Cardiac septum (tissue), 1 donor: ENCODE measurements at regions not wholly inside any gene's neighbourhood (a gene's known extent, or its start where the extent isn't known, plus 50 kb on each side); places are given as distances from the start of the nearest gene placed in this dataset.
"Not testable (repeated sequence)": the region's sequence is repeated elsewhere in the genome, so short reads cannot be mapped to it uniquely, and the experiment has no call there.

ENCODE experiments used
- DNase-seq: peaks from one replicate; pipeline ENCODE4 v3.0.0-alpha.2; 2020; ENCODE audit warnings: low spot score
- intact Hi-C: fragments of 100-400 bp; cut with DNase I; formaldehyde crosslinking; loops from one replicate; pipeline ENCODE4 v1.14.0; 2022
- donor health status: DM: no; HTN: no; CAD: no.

DNA sequence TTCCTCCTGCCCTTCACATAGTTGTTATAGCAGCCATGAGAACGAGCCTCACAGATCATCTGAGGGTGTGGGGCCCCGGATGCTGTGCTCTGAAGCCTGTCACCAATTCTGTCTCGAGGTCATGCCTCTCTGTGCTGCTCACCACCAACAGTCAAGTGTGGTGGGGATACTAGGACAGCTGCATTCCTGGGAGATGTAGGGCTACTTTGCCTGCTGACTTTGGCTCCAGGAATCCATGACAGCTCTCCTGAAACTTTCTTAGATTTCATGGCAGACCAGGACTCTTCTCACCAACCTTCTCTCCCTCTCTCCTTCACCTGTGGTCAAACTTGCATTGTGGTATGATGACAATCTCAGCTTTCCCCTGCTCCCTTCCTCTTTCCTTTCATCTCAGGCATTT, 395.9 kb downstream of the PSAT1 start:
- no peak for DNase-seq
- intact Hi-C loops, result no loop called here

DNA sequence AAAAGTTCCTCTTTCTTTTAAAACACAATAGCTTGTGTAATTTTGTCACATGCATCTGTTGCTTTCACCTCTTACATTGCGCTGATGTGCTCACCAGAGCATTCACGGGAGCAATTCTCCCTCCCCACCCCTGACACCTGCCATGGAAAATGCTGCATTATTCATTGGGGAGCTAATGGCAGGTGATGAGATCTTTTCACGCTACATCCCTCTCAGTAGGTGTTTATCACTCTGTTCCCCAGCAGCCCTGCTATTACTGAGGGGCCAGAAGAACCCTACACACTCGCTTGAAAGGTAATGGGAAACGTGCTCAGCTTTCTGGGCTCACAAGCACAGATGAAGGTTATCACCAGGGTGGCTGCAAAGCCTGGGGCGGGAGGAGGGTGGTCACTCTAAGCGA, 398.0 kb downstream of the PSAT1 start:
- DNase-seq, result no peak
- intact Hi-C loops, result no loop called here

DNA sequence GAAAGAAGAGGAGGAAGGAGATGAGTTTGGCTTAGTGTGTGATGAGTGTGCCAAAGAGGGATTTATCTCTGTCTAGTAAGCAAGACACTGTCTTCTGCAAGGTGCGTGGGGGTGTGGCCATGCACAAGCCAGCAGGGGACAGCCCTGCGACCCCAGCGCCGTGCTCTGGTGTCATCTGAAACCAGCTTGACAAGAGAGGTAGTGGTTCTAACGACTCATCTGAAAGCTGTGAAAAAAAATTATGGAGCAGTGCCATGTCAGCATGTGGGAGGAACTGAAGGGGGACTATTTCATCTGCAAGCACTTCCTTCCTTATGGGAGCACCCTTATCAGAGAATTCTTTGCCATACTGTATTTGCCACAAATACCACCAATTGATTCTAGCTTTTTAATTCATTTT, 398.6 kb downstream of the PSAT1 start:
- peak; percentile 77 for DNase-seq

DNA sequence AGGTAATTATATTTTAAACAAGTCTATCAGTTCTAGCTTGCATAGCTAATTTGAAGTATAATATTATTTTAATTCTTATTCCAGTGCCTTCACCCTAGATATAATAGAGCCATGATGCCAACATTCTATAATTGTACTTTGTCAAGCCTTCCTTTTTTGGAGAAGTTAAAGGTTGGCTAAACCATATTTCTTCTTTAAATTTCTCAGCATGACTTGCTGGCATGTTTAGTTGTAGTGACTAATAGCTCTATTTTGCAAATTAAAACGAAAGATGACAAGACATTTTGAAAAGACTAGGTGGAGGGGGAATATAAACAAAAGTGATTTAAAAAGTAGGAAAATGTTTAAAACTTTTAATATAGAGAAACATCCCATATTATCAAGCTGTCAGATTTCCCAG, 400.7 kb downstream of the PSAT1 start:
- intact Hi-C loops, result no loop called here
- DNase-seq, result no peak

More for the DNA sequence above, 398.6 kb downstream of the PSAT1 start:
- intact Hi-C loops, result no loop called here

- intact Hi-C loops, result no loop called here
- no peak for DNase-seq
These were observed 401.4 kb downstream of the PSAT1 start for GRCh38 chr9:78698371-78698770.

GRCh38 chr9:78699217-78699616, 402.3 kb downstream of the PSAT1 start:
- intact Hi-C loops, DNase-seq: not testable (repeated sequence)

GRCh38 chr9:78704153-78704552, 407.2 kb downstream of the PSAT1 start:
- DNase-seq, intact Hi-C loops: not testable (repeated sequence)

GRCh38 chr9:78707080-78707479, 410.2 kb downstream of the PSAT1 start:
- DNase-seq, result no peak
- intact Hi-C loops, result no loop called here

GRCh38 chr9:78707481-78707991, 410.6 kb downstream of the PSAT1 start:
- DNase-seq, result no peak
- intact Hi-C loops, result no loop called here

- DNase-seq, result no peak
- intact Hi-C loops, result no loop called here
These were observed 416.1 kb downstream of the PSAT1 start for GRCh38 chr9:78712903-78713613.

- intact Hi-C loops, result no loop called here
These were observed 416.9 kb downstream of the PSAT1 start for GRCh38 chr9:78713614-78714405.

GRCh38 chr9:78714576-78714975, 417.7 kb downstream of the PSAT1 start:
- intact Hi-C loops, result no loop called here
- no peak for DNase-seq

More at GRCh38 chr9:78713614-78714405, 416.9 kb downstream of the PSAT1 start:
- no peak for DNase-seq

- intact Hi-C loops, DNase-seq: not testable (repeated sequence)
These were observed 422.1 kb downstream of the PSAT1 start for GRCh38 chr9:78719029-78719428.

- DNase-seq, result no peak
- intact Hi-C loops, result no loop called here
These were observed 428.0 kb downstream of the PSAT1 start for GRCh38 chr9:78724896-78725295.

GRCh38 chr9:78725503-78725902, 428.6 kb downstream of the PSAT1 start:
- no peak for DNase-seq
- intact Hi-C loops, result no loop called here

DNA sequence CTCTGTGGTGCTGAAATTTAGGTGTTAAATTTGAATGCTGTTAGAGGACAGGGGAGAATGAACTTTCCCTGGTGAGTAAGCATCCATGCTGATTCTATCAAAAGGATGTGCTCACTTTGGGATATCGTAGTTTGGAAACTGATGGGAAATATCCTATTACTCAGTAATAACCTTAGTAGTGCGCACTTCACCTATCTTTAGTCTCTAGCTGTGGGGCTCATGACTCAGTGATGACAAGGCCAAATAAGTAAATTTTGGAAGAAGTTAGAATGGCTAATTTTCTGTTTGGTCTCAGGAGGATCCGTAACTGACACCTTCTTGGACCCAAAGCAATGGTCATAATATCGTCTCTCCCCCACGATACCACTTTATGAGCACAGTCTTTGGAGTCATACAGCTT, 448.4 kb downstream of the PSAT1 start:
- intact Hi-C loops, result no loop called here

DNA sequence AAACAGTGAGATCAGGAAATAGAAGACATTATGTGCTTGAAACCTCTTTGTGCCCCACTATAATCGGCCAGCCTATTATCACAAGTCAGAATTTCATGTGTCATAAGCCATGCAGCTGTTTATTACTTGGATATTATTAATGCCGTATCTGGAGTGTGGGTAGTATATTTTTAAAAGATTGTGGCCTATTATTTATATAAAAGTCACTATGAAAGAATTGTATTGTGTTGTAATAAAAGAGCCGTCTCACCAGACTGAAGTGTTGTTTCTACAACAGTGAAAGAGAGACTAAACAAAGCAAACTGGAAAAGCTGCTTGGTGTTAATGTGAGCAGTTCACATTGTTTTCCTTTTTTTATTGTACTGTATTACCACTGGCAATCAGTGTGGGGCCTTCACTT, 449.1 kb downstream of the PSAT1 start:
- no peak for DNase-seq
- intact Hi-C loops, result no loop called here

More for the DNA sequence above, 448.4 kb downstream of the PSAT1 start:
- no peak for DNase-seq

- intact Hi-C loops, result no loop called here
- DNase-seq, result no peak
These were observed 456.1 kb downstream of the PSAT1 start for GRCh38 chr9:78753039-78753438.

DNA sequence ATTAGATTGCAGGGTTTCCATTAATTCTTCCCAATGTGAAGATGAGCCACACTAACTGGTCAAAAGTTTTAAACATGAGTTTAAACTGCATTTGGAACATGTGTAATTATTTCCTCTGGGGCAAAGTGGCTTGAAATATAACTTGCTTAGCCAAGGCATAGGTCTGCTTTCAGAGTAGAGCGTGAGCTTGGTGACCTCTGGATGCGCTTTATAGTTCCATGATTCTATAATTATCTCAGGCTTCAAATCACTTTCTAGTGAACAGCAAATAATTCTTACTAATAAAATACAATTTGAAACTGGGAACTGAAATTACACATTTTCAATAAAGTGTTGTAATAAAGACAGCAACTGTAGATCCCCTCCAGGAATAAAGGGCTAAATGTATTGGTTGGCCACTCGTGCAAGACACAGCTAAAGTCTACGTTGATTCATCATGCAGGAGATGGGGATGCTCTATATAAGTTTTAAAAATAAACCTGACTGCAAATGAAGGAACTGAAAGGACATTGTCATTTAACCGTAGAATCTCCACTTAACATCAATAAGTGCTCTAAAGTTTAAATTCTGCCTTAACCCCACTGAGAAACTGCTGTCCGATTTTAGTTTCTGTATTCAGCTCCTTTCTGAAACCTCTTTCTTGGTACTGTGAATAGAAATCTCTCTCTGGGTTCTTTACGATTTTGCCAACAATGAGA, 460.0 kb downstream of the PSAT1 start:
- DNase-seq, result no peak
- intact Hi-C loops, result no loop called here

DNA sequence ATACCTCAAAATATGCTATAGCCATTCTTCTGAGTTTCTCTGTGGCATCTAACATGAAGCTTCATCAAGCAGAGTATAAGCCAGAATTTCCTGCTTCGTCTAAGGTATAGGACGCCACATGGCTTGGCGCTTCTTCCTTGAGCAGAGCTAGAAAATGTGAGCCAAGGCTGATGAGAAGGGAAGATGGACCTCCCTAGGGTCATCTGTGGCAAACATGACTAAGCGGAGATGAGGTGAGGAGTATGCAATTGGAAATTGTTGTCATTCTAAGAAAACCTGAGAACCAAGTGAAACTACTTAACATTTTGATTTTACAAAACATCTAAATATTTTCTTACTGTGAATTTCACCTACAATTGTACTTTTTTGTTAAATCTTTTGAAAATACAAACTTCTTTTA, 466.5 kb downstream of the PSAT1 start:
- DNase-seq, result no peak
- intact Hi-C loops, result no loop called here
